ENCODE measurements at regions not wholly inside any gene's neighbourhood (a gene's known extent, or its start where the extent isn't known, plus 50 kb on each side); places are given as distances from the start of the nearest gene placed in this dataset.

DNA sequence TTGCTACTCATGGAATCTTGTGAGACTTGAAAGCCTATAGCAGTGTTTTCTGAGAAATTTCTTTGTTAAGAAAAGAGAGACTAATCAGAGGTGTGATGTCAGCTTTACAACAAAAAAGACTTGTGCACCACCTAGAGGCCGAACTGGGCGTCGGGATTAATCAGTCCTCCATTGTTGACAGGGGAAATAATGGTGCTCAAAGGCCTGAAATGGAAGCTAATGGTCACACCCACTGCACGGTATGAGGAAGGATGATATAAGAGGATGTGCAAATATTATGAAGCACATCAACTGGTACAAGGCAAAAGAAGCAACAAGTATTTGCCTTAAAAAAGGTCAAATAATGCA is 480.2 kb upstream of the MIR17HG start:
- H4K20me1 ChIP-seq (ENCODE audit: insufficient read depth) = no peaks in the 10 kb centered on the region
- peak; percentile 33 for DNase-seq (ENCODE audit: low read depth, low spot score)
- H3K9me3 ChIP-seq (ENCODE audit: control insufficient read depth in 1 of 2, insufficient read depth in 1 of 2, low read depth in 1 of 2, low read length in 2 of 2) = no peaks in the 10 kb centered on the region
- ATAC-seq = peak; percentile 86
- H3K27ac ChIP-seq (ENCODE audit: low read depth, low read length) = no peak overlapping the region
- RAD21 ChIA-PET (ENCODE audit: low non-redundant PET in 1 of 2, low total read pairs in 2 of 2, uncharacterized antibody in 2 of 2, unreplicated experiment in 2 of 2) = no interaction called here
- POLR2A ChIA-PET = no interaction called here
- H3K4me1 ChIP-seq (ENCODE audit: control insufficient read depth in 1 of 2, insufficient read depth in 2 of 2, low read length in 2 of 2) = no peaks in the 10 kb centered on the region
- H3K9ac ChIP-seq (ENCODE audit: low read length) = no peak overlapping the region
- CTCF ChIA-PET = interaction anchor here (0.7 to 1.1 kb wide), 4 partner anchors 102 to 1171 kb away, joined by 3 to 6 read pairs (median 4); no protein-coding TSS in a partner anchor
- BruUV-seq (replicated peaks) = no TSS peak
- TF ChIP-seq ELF1 (IDR thresholded peaks at IDR 0.05; ENCODE audit: borderline replicate concordance, low read depth) = no peak
- TF ChIP-seq RAD21 (IDR thresholded peaks at IDR 0.05; ENCODE audit: low read depth) = peak; percentile 63
- no peak for TF ChIP-seq SIN3A (IDR thresholded peaks at IDR 0.05; ENCODE audit: low read depth)
- no peak for TF ChIP-seq CEBPB (IDR thresholded peaks at IDR 0.05; ENCODE audit: low read depth)
- no peak for TF ChIP-seq JUND (IDR thresholded peaks at IDR 0.05)
- no peak for TF ChIP-seq SP1 (IDR thresholded peaks at IDR 0.05; ENCODE audit: low read depth)
- TF ChIP-seq, protein P1, sequence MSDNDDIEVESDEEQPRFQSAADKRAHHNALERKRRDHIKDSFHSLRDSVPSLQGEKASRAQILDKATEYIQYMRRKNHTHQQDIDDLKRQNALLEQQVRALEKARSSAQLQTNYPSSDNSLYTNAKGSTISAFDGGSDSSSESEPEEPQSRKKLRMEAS (IDR thresholded peaks at IDR 0.05) = no peak
- no peak for TF ChIP-seq FOSL1 (IDR thresholded peaks at IDR 0.05; ENCODE audit: low read depth)
- no peak for TF ChIP-seq ZBTB33 (IDR thresholded peaks at IDR 0.05; ENCODE audit: extremely low read depth, insufficient replicate concordance, low read length)
- TF ChIP-seq, protein P2, sequence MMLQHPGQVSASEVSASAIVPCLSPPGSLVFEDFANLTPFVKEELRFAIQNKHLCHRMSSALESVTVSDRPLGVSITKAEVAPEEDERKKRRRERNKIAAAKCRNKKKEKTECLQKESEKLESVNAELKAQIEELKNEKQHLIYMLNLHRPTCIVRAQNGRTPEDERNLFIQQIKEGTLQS (IDR thresholded peaks at IDR 0.05) = no peak
- no peak for TF ChIP-seq EGR1 (IDR thresholded peaks at IDR 0.05; ENCODE audit: low read depth)
- peak; percentile 68 for TF ChIP-seq YY1 (IDR thresholded peaks at IDR 0.05; ENCODE audit: extremely low read depth, insufficient replicate concordance, low read depth, low read length)
- TF ChIP-seq POLR2AphosphoS5 (IDR thresholded peaks at IDR 0.05; ENCODE audit: low read depth, low read length) = no peak
- TF ChIP-seq SRF (IDR thresholded peaks at IDR 0.05; ENCODE audit: low read depth) = no peak
- no peak for TF ChIP-seq ZNF274 (IDR thresholded peaks at IDR 0.05; ENCODE audit: low read depth, low read length)
- no peak for TF ChIP-seq ZFX (IDR thresholded peaks at IDR 0.05)
- TF ChIP-seq EZH2phosphoT487 (IDR thresholded peaks at IDR 0.05; ENCODE audit: borderline replicate concordance) = no peak
- TF ChIP-seq CBX3 (IDR thresholded peaks at IDR 0.05; ENCODE audit: low read depth) = no peak
- TF ChIP-seq EZH2 (IDR thresholded peaks at IDR 0.05) = no peak
- TF ChIP-seq, protein P3, sequence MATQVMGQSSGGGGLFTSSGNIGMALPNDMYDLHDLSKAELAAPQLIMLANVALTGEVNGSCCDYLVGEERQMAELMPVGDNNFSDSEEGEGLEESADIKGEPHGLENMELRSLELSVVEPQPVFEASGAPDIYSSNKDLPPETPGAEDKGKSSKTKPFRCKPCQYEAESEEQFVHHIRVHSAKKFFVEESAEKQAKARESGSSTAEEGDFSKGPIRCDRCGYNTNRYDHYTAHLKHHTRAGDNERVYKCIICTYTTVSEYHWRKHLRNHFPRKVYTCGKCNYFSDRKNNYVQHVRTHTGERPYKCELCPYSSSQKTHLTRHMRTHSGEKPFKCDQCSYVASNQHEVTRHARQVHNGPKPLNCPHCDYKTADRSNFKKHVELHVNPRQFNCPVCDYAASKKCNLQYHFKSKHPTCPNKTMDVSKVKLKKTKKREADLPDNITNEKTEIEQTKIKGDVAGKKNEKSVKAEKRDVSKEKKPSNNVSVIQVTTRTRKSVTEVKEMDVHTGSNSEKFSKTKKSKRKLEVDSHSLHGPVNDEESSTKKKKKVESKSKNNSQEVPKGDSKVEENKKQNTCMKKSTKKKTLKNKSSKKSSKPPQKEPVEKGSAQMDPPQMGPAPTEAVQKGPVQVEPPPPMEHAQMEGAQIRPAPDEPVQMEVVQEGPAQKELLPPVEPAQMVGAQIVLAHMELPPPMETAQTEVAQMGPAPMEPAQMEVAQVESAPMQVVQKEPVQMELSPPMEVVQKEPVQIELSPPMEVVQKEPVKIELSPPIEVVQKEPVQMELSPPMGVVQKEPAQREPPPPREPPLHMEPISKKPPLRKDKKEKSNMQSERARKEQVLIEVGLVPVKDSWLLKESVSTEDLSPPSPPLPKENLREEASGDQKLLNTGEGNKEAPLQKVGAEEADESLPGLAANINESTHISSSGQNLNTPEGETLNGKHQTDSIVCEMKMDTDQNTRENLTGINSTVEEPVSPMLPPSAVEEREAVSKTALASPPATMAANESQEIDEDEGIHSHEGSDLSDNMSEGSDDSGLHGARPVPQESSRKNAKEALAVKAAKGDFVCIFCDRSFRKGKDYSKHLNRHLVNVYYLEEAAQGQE (IDR thresholded peaks at IDR 0.05; ENCODE audit: low read depth) = no peak
- TF ChIP-seq POLR2A (IDR thresholded peaks at IDR 0.05; ENCODE audit: borderline replicate concordance, extremely low read depth, insufficient read depth, insufficient read length) = no peak
- TF ChIP-seq, protein P4, sequence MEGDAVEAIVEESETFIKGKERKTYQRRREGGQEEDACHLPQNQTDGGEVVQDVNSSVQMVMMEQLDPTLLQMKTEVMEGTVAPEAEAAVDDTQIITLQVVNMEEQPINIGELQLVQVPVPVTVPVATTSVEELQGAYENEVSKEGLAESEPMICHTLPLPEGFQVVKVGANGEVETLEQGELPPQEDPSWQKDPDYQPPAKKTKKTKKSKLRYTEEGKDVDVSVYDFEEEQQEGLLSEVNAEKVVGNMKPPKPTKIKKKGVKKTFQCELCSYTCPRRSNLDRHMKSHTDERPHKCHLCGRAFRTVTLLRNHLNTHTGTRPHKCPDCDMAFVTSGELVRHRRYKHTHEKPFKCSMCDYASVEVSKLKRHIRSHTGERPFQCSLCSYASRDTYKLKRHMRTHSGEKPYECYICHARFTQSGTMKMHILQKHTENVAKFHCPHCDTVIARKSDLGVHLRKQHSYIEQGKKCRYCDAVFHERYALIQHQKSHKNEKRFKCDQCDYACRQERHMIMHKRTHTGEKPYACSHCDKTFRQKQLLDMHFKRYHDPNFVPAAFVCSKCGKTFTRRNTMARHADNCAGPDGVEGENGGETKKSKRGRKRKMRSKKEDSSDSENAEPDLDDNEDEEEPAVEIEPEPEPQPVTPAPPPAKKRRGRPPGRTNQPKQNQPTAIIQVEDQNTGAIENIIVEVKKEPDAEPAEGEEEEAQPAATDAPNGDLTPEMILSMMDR (IDR thresholded peaks at IDR 0.05 in 2 of 3, conservative IDR thresholded peaks at IDR 0.05 in 1 of 3; ENCODE audit: borderline replicate concordance in 1 of 3, insufficient read depth in 1 of 3, low read depth in 2 of 3, low read length in 2 of 3) = peak; percentile 18 to 65 (median 52); a peak in 3 of 6 replicates
- TF ChIP-seq TCF7L2 (IDR thresholded peaks at IDR 0.05; ENCODE audit: borderline replicate concordance, extremely low read depth, insufficient read depth, insufficient read length) = no peak
- H3K4me2 ChIP-seq (ENCODE audit: low read length) = no peak overlapping the region
- H3K4me3 ChIP-seq (replicated peaks in 1 of 2; ENCODE audit: low read depth in 1 of 2, low read length in 2 of 2) = no peak overlapping the region
- H3K27me3 ChIP-seq (ENCODE audit: insufficient read depth, low read length) = no peaks in the 10 kb centered on the region
- no peaks in the 10 kb centered on the region for H3K9me2 ChIP-seq (ENCODE audit: insufficient read depth)
- intact Hi-C loops (cut with micrococcal nuclease) = loop anchor here (5.0 to 10.0 kb wide), 3 partner anchors 150 to 1170 kb away; no protein-coding TSS in a partner anchor
- H3K79me2 ChIP-seq (ENCODE audit: insufficient read depth, low read length) = no peaks in the 10 kb centered on the region
- peak overlapping the region; percentile 74 for H2AFZ ChIP-seq (ENCODE audit: low read depth, low read length, poor library complexity, severe bottlenecking)
- H3K36me3 ChIP-seq (ENCODE audit: control insufficient read depth in 1 of 2, insufficient read depth in 2 of 2, low read length in 2 of 2) = no peaks in the 10 kb centered on the region

All from HCT116 (cell line).